ENCODE measurements at regions not wholly inside any gene's neighbourhood (a gene's known extent, or its start where the extent isn't known, plus 50 kb on each side); places are given as distances from the start of the nearest gene placed in this dataset.

- BruUV-seq (replicated peaks), result no TSS peak
- H3K4me3 ChIP-seq (ENCODE audit: low read depth in 2 of 2, low read length in 2 of 2), result no peak overlapping the region
- in situ Hi-C loops (cut with HindIII; ENCODE audit: low pct_unique_long_range_greater_than_20kb, low sequenced_read_pairs), result no loop called here
- H3K4me1 ChIP-seq (ENCODE audit: control insufficient read depth, insufficient read depth, low read length), result no peaks in the 10 kb centered on the region
- H3K9me3 ChIP-seq (ENCODE audit: control insufficient read depth, insufficient read depth, low read depth, low read length), result no peaks in the 10 kb centered on the region
- H3K36me3 ChIP-seq (ENCODE audit: control insufficient read depth, insufficient read depth, low read length), result no peaks in the 10 kb centered on the region
- intact Hi-C loops (cut with micrococcal nuclease; ENCODE audit: unreplicated experiment), result no loop called here
- TF ChIP-seq POLR2AphosphoS5 (IDR thresholded peaks at IDR 0.05; ENCODE audit: low read depth, low read length) (no peak), CTCF (IDR thresholded peaks at IDR 0.05) (no peak), REST (IDR thresholded peaks at IDR 0.05; ENCODE audit: insufficient read depth in 1 of 2, low read depth in 2 of 2, low read length in 1 of 2) (no peak), SIN3A (IDR thresholded peaks at IDR 0.05; ENCODE audit: borderline replicate concordance, insufficient read depth, low read depth, low read length) (no peak), TCF7L2 (IDR thresholded peaks at IDR 0.05; ENCODE audit: low read depth, low read length) (no peak)
- no peaks in the 10 kb centered on the region for H3K27me3 ChIP-seq (ENCODE audit: control insufficient read depth, insufficient read depth, low read length)
- DNase-seq (ENCODE audit: low read depth, low spot score), result no peak
- no peak for ATAC-seq
- CTCF ChIA-PET, result no interaction called here
- POLR2A ChIA-PET, result no interaction called here
- H3K27ac ChIP-seq (ENCODE audit: low read length), result no peak overlapping the region
Observed at GRCh38 chrY:19405598-19405997, 338.9 kb downstream of the KDM5D start.

GRCh38 chrY:19392876-19393275 is 351.6 kb downstream of the KDM5D start:
- no peaks in the 10 kb centered on the region for H3K36me3 ChIP-seq (ENCODE audit: control insufficient read depth, insufficient read depth, low read length)
- no peaks in the 10 kb centered on the region for H3K27me3 ChIP-seq (ENCODE audit: control insufficient read depth, insufficient read depth, low read length)
- POLR2A ChIA-PET, result no interaction called here
- DNase-seq (ENCODE audit: low read depth, low spot score) (no peak), ATAC-seq (no peak)
- TF ChIP-seq REST (IDR thresholded peaks at IDR 0.05; ENCODE audit: insufficient read depth in 1 of 2, low read depth in 2 of 2, low read length in 1 of 2) (no peak), SIN3A (IDR thresholded peaks at IDR 0.05; ENCODE audit: borderline replicate concordance, insufficient read depth, low read depth, low read length) (no peak), POLR2AphosphoS5 (IDR thresholded peaks at IDR 0.05; ENCODE audit: low read depth, low read length) (no peak), TCF7L2 (IDR thresholded peaks at IDR 0.05; ENCODE audit: low read depth, low read length) (no peak), CTCF (IDR thresholded peaks at IDR 0.05) (no peak)
- CTCF ChIA-PET, result no interaction called here
- no peaks in the 10 kb centered on the region for H3K9me3 ChIP-seq (ENCODE audit: control insufficient read depth, insufficient read depth, low read depth, low read length)
- intact Hi-C loops (cut with micrococcal nuclease; ENCODE audit: unreplicated experiment), result no loop called here
- no peak overlapping the region for H3K4me3 ChIP-seq (ENCODE audit: low read depth in 2 of 2, low read length in 2 of 2)
- no peaks in the 10 kb centered on the region for H3K4me1 ChIP-seq (ENCODE audit: control insufficient read depth, insufficient read depth, low read length)
- no peak overlapping the region for H3K27ac ChIP-seq (ENCODE audit: low read length)
- no TSS peak for BruUV-seq (replicated peaks)
- in situ Hi-C loops (cut with HindIII; ENCODE audit: low pct_unique_long_range_greater_than_20kb, low sequenced_read_pairs), result no loop called here
